ENCODE measurements at regions not wholly inside any gene's neighbourhood (a gene's known extent, or its start where the extent isn't known, plus 50 kb on each side); places are given as distances from the start of the nearest gene placed in this dataset.

- Histone ChIP-seq H3K36me3 (no peaks in the 10 kb centered on the region), H3K9me3 (no peaks in the 10 kb centered on the region), H3K27me3 (no peaks in the 10 kb centered on the region), H3K27ac (peak overlapping the region in 2 of 4 donors; percentile 6 to 33), H3K4me3 (no peak overlapping the region), H3K4me1 (no peaks in the 10 kb centered on the region)
- WGBS, 2 donors, result 45 to 50% methylated on average over 17 of the region's 17 CpGs
- TF ChIP-seq CTCF (IDR thresholded peaks at IDR 0.05), result no peak
- TF ChIP-seq POLR2A (IDR thresholded peaks at IDR 0.05), result no peak
- no peak for TF ChIP-seq EP300 (IDR thresholded peaks at IDR 0.05)
- no peak for DNase-seq (ENCODE audit: low spot score in 2 of 2)
Measured at GRCh38 chr18:5058768-5059695, 138.0 kb downstream of the AKAIN1 start.

GRCh38 chr18:5057386-5058348 lies 139.4 kb downstream of the AKAIN1 start:
- Histone ChIP-seq H3K9me3 (no peaks in the 10 kb centered on the region), H3K27ac (no peak overlapping the region), H3K27me3 (no peaks in the 10 kb centered on the region), H3K36me3 (no peaks in the 10 kb centered on the region), H3K4me3 (no peak overlapping the region), H3K4me1 (no peaks in the 10 kb centered on the region)
- DNase-seq (ENCODE audit: low spot score in 2 of 2), result peak; percentile 18 to 39
- 28 to 34% methylated on average over 13 of the region's 13 CpGs for WGBS, 2 donors
- TF ChIP-seq EP300 (IDR thresholded peaks at IDR 0.05) (no peak), CTCF (IDR thresholded peaks at IDR 0.05) (peak; percentile 44 to 83 (median 55))

GRCh38 chr18:5052491-5052890 lies 144.6 kb downstream of the AKAIN1 start:
- no peaks in the 10 kb centered on the region for H3K36me3 ChIP-seq
- DNase-seq (ENCODE audit: low spot score in 2 of 2), result no peak
- H3K4me1 ChIP-seq, result no peaks in the 10 kb centered on the region
- WGBS, 2 donors, result 74 to 82% methylated on average over 4 of the region's 4 CpGs
- H3K4me3 ChIP-seq, result no peak overlapping the region
- no peak overlapping the region for H3K27ac ChIP-seq
- no peaks in the 10 kb centered on the region for H3K9me3 ChIP-seq
- no peaks in the 10 kb centered on the region for H3K27me3 ChIP-seq
- TF ChIP-seq CTCF (IDR thresholded peaks at IDR 0.05), result no peak
- TF ChIP-seq EP300 (IDR thresholded peaks at IDR 0.05), result no peak
- no peak for TF ChIP-seq POLR2A (IDR thresholded peaks at IDR 0.05)

GRCh38 chr18:5051207-5051606 lies 145.8 kb downstream of the AKAIN1 start:
- H3K27me3 ChIP-seq, result no peaks in the 10 kb centered on the region
- 79 to 82% methylated on average over 2 of the region's 2 CpGs for WGBS, 2 donors
- H3K9me3 ChIP-seq, result no peaks in the 10 kb centered on the region
- TF ChIP-seq POLR2A (IDR thresholded peaks at IDR 0.05) (no peak), CTCF (IDR thresholded peaks at IDR 0.05) (no peak), EP300 (IDR thresholded peaks at IDR 0.05) (no peak)
- H3K4me1 ChIP-seq, result no peaks in the 10 kb centered on the region
- DNase-seq (ENCODE audit: low spot score in 2 of 2), result no peak
- H3K36me3 ChIP-seq, result no peaks in the 10 kb centered on the region
- H3K4me3 ChIP-seq, result no peak overlapping the region
- H3K27ac ChIP-seq, result no peak overlapping the region
